HG03571 (cell line): ENCODE measurements at regions not wholly inside any gene's neighbourhood (a gene's known extent, or its start where the extent isn't known, plus 50 kb on each side); places are given as distances from the start of the nearest gene placed in this dataset.
"Not testable (repeated sequence)": the region's sequence is repeated elsewhere in the genome, so short reads cannot be mapped to it uniquely, and the experiment has no call there.

ENCODE experiments used
- ATAC-seq: cut with Tn5 transposase; IDR thresholded peaks from one replicate; pipeline ENCODE4 v1.9.1; 2021; ENCODE audit not compliant: unreplicated experiment

- ATAC-seq: no peak
Observed at GRCh38 chr3:23112491-23112890, 90.6 kb upstream of the UBE2E2 start.

- ATAC-seq: no peak
Observed at GRCh38 chr3:23113455-23114171, 89.5 kb upstream of the UBE2E2 start.

- no peak for ATAC-seq
Observed at GRCh38 chr3:23114432-23114831, 88.7 kb upstream of the UBE2E2 start.

- no peak for ATAC-seq
Observed at GRCh38 chr3:23115171-23115877, 87.8 kb upstream of the UBE2E2 start.

GRCh38 chr3:23116081-23116837 is 86.9 kb upstream of the UBE2E2 start:
- no peak for ATAC-seq

GRCh38 chr3:23117856-23118255 is 85.3 kb upstream of the UBE2E2 start:
- no peak for ATAC-seq

GRCh38 chr3:23127196-23127595 is 75.9 kb upstream of the UBE2E2 start:
- ATAC-seq: no peak

GRCh38 chr3:23128655-23129054 is 74.5 kb upstream of the UBE2E2 start:
- ATAC-seq: no peak

- ATAC-seq: no peak
Observed at GRCh38 chr3:23129117-23129516, 74.0 kb upstream of the UBE2E2 start.

- no peak for ATAC-seq
Observed at GRCh38 chr3:23129817-23130216, 73.3 kb upstream of the UBE2E2 start.

GRCh38 chr3:23130406-23130805 is 72.7 kb upstream of the UBE2E2 start:
- ATAC-seq: no peak

- no peak for ATAC-seq
Observed at GRCh38 chr3:23135026-23135785, 67.9 kb upstream of the UBE2E2 start.

GRCh38 chr3:23136054-23136453 is 67.1 kb upstream of the UBE2E2 start:
- ATAC-seq: no peak

- not testable (repeated sequence) for ATAC-seq
Observed at GRCh38 chr3:23144051-23144450, 59.1 kb upstream of the UBE2E2 start.

- no peak for ATAC-seq
Observed at GRCh38 chr3:23146163-23146562, 57.0 kb upstream of the UBE2E2 start.

- ATAC-seq: no peak
Observed at GRCh38 chr3:23152989-23153388, 50.1 kb upstream of the UBE2E2 start.
